ENCODE measurements at regions not wholly inside any gene's neighbourhood (a gene's known extent, or its start where the extent isn't known, plus 50 kb on each side); places are given as distances from the start of the nearest gene placed in this dataset.

DNA sequence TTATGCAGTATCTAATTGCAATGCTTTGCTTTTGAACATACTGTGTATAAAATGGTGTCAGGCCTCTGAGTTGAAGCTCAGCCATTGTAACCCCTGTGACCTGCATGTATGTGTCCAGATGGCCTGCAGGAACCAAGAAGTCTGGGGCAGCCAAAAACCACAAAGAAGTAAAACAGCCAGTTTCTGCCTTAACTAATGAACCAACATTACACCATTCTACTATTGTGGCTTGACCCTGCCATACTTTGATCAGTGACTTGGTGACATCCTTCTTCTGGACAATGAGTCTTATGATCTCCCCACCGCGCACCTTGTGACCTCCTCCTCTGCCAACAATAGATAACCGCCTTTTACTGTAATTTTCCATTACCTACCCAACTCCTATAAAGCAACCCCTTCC lies 131.6 kb downstream of the CBLL2 start:
- H2AFZ ChIP-seq (ENCODE audit: low read depth, low read length): no peak overlapping the region
- H3K79me2 ChIP-seq (ENCODE audit: control insufficient read depth, insufficient read depth, low read length): no peaks in the 10 kb centered on the region
- no peak overlapping the region for H3K4me3 ChIP-seq (replicated peaks in 1 of 3; ENCODE audit: insufficient read depth in 1 of 3, low read depth in 1 of 3, low read length in 3 of 3)
- POLR2A ChIA-PET: interaction anchor here (0.7 kb wide), 1 partner anchor 9 kb away, joined by 4 read pairs; no protein-coding TSS in a partner anchor
- H3K27me3 ChIP-seq (ENCODE audit: control insufficient read depth in 2 of 2, insufficient read depth in 2 of 2, low read length in 2 of 2): no peaks in the 10 kb centered on the region
- TF ChIP-seq MYC (IDR thresholded peaks at IDR 0.05; ENCODE audit: low read depth, low read length) (no peak), EZH2 (IDR thresholded peaks at IDR 0.05; ENCODE audit: borderline replicate concordance, low read depth, low read length, severe bottlenecking) (no peak), POLR2AphosphoS5 (IDR thresholded peaks at IDR 0.05; ENCODE audit: insufficient read depth, low read depth, low read length) (no peak), JUN (IDR thresholded peaks at IDR 0.05; ENCODE audit: borderline replicate concordance, insufficient read depth, insufficient read length, low read depth) (no peak), FOS (IDR thresholded peaks at IDR 0.05; ENCODE audit: borderline replicate concordance, insufficient read depth, low read length) (no peak), POLR2A (IDR thresholded peaks at IDR 0.05; ENCODE audit: low read depth, low read length) (no peak), GATA2 (IDR thresholded peaks at IDR 0.05; ENCODE audit: insufficient read depth, insufficient read length, low read depth, low read length) (no peak)
- TF ChIP-seq, protein P1, sequence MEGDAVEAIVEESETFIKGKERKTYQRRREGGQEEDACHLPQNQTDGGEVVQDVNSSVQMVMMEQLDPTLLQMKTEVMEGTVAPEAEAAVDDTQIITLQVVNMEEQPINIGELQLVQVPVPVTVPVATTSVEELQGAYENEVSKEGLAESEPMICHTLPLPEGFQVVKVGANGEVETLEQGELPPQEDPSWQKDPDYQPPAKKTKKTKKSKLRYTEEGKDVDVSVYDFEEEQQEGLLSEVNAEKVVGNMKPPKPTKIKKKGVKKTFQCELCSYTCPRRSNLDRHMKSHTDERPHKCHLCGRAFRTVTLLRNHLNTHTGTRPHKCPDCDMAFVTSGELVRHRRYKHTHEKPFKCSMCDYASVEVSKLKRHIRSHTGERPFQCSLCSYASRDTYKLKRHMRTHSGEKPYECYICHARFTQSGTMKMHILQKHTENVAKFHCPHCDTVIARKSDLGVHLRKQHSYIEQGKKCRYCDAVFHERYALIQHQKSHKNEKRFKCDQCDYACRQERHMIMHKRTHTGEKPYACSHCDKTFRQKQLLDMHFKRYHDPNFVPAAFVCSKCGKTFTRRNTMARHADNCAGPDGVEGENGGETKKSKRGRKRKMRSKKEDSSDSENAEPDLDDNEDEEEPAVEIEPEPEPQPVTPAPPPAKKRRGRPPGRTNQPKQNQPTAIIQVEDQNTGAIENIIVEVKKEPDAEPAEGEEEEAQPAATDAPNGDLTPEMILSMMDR (IDR thresholded peaks at IDR 0.05; ENCODE audit: extremely low read depth in 1 of 2, insufficient read depth in 1 of 2, low read depth in 1 of 2, low read length in 2 of 2): no peak
- TF ChIP-seq, protein P2, sequence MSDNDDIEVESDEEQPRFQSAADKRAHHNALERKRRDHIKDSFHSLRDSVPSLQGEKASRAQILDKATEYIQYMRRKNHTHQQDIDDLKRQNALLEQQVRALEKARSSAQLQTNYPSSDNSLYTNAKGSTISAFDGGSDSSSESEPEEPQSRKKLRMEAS (IDR thresholded peaks at IDR 0.05; ENCODE audit: insufficient read depth, insufficient read length): no peak
- dilution Hi-C loops (cut with MboI; ENCODE audit: extremely low pct_ligation_motif_present, low sequenced_read_pairs) (no loop called here), intact Hi-C loops (cut with micrococcal nuclease) (no loop called here)
- H3K27ac ChIP-seq (ENCODE audit: insufficient read depth, low read depth, low read length): no peak overlapping the region
- FAIRE-seq (no peak), DNase-seq (ENCODE audit: low read depth, low spot score) (no peak)
- H3K9ac ChIP-seq (replicated peaks; ENCODE audit: extremely low read depth, insufficient read depth, low read length): no peak overlapping the region
- no peaks in the 10 kb centered on the region for H3K9me1 ChIP-seq (replicated peaks; ENCODE audit: control insufficient read depth, extremely low read depth, insufficient read depth, low read length)
- H3K9me3 ChIP-seq (replicated peaks; ENCODE audit: control insufficient read depth, insufficient read depth, low read length): no peaks in the 10 kb centered on the region
- H3K36me3 ChIP-seq (ENCODE audit: control insufficient read depth in 2 of 2, extremely low read depth in 1 of 2, insufficient read depth in 2 of 2, low read length in 2 of 2): no peaks in the 10 kb centered on the region
- no peak overlapping the region for H3K4me2 ChIP-seq (ENCODE audit: insufficient read depth, low read length)
- CTCF ChIA-PET: no interaction called here
- peaks cover 12% of the 10 kb centered on the region for H3K4me1 ChIP-seq (ENCODE audit: control insufficient read depth, extremely low read depth, insufficient read depth, low read length)
- no peaks in the 10 kb centered on the region for H4K20me1 ChIP-seq (replicated peaks; ENCODE audit: control insufficient read depth, extremely low read depth, insufficient read depth, low read length)
- BruUV-seq (replicated peaks): no TSS peak
